ENCODE measurements at regions not wholly inside any gene's neighbourhood (a gene's known extent, or its start where the extent isn't known, plus 50 kb on each side); places are given as distances from the start of the nearest gene placed in this dataset.

DNA sequence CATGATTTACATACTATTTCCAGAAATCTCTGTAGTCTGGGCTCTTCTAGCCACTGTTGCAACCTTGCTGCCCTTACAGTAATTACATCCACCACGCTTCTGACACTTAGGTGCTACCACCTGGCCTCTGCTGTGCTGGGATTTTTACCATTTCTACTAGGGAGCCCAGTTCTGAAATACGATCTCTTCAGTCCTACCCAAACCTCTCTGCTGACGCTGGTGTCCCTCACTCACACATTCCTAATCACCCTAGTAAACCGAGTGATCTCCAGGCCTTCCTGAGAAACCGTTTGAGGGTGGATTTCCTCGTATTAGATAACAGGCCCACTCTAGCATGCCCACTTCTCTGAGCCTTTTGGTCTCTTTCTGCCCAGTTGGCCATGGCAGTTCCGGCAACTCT, 588.9 kb upstream of the CADM1 start:
- no peaks in the 10 kb centered on the region for H3K36me3 Mint-ChIP-seq (ENCODE audit: low read depth)
- no peak overlapping the region for H3K27ac Mint-ChIP-seq
- no peaks in the 10 kb centered on the region for H3K4me1 Mint-ChIP-seq (ENCODE audit: low read depth)
- no peak overlapping the region for H3K4me3 Mint-ChIP-seq
- H3K27me3 Mint-ChIP-seq (ENCODE audit: low read depth), result no peaks in the 10 kb centered on the region
- no peaks in the 10 kb centered on the region for H3K9me3 Mint-ChIP-seq

DNA sequence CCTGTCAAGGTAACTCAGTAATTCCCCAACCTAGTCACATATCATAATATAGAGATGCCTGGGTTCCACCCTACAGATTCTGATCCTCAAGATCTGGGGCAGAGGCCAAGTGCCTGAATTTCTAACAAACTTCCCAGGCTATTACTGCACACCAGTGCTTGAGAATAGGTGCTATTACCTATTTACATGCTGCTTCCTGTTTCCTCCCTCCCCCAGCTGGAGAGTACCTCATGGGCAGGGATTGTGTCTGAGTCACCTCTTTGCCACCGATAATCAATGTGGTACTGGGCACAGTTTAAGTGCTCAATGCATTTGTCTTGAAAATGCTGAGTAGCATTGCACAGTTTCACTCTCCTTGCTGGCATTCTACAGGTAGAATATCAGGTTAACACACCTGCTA, 582.2 kb upstream of the CADM1 start:
- no peak overlapping the region for H3K4me3 Mint-ChIP-seq
- H3K9me3 Mint-ChIP-seq, result no peaks in the 10 kb centered on the region
- no peaks in the 10 kb centered on the region for H3K36me3 Mint-ChIP-seq (ENCODE audit: low read depth)

DNA sequence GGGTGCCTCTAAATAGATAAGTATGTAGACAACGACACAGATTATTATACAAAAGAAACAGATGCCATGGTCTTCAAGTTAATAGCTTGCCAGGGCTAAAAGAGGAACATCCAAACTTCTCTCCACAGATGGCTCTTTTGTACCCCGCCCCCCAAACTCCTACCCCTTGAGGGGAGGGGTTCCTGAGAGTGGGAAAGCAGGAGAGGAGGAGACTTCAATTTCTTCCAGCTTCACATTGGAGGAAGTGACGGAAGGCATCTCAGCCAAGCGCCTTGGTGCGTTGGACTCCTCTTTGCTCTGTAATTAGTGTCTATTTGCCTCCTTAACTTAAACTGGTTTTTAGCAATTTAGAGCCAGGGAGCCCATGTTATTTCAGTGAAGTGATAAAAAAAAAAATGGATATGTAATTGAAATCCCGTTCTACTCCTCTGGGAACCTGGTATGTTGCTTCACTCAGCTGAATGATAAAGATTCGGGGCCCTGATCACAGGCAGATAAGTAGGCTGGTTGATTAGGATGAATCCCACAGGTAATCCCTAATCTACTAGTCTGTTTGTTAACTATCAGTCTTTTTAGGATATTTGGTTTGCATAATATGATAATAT, 580.9 kb upstream of the CADM1 start:
- Mint-ChIP-seq H3K4me1 (ENCODE audit: low read depth) (no peaks in the 10 kb centered on the region), H3K4me3 (no peak overlapping the region), H3K27me3 (ENCODE audit: low read depth) (no peaks in the 10 kb centered on the region), H3K36me3 (ENCODE audit: low read depth) (no peaks in the 10 kb centered on the region), H3K27ac (no peak overlapping the region), H3K9me3 (no peaks in the 10 kb centered on the region)

More for the DNA sequence above, 582.2 kb upstream of the CADM1 start:
- H3K27ac Mint-ChIP-seq, result no peak overlapping the region
- H3K4me1 Mint-ChIP-seq (ENCODE audit: low read depth), result no peaks in the 10 kb centered on the region
- H3K27me3 Mint-ChIP-seq (ENCODE audit: low read depth), result no peaks in the 10 kb centered on the region

DNA sequence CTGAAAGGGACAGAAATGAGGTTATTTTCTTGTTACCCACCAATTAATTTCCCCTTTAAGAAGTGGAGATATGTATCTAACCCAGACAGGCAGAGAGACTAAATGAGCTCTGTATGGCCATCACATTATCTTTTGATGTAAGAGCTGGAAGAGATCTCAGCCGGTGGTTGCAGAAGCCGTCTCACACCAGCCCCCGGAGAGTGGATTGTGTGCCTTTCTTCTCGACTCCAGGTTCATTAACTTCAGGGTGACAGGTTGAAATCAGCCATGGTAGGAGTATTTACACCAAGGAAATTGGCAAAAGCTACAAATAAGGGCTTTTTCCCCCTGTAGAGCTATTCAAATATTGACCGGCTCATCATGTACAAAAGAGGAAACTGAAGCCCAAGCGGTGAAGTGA, 580.3 kb upstream of the CADM1 start:
- no peaks in the 10 kb centered on the region for H3K4me1 Mint-ChIP-seq (ENCODE audit: low read depth)
- H3K9me3 Mint-ChIP-seq, result no peaks in the 10 kb centered on the region
- no peaks in the 10 kb centered on the region for H3K27me3 Mint-ChIP-seq (ENCODE audit: low read depth)
- H3K27ac Mint-ChIP-seq, result no peak overlapping the region
- no peak overlapping the region for H3K4me3 Mint-ChIP-seq
- H3K36me3 Mint-ChIP-seq (ENCODE audit: low read depth), result no peaks in the 10 kb centered on the region

DNA sequence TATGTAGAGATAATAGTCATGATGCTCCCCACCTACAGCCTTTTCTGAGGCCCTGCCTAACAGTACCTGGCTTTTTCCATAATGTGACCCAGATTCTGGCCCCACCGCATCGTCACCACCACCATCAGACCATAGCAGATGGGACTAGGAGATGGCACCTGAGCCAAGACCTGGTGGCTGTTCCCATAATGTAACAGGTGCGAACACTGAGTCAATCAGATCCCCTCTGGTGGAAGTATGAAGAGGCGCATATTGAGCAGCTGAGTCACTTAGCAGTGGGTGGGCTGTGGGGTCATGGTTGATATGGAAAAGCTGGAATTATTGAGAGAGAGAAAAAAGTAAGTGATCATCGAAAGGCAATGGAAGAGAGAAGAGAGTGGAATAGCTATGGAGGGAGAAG, 578.0 kb upstream of the CADM1 start:
- Mint-ChIP-seq H3K4me1 (ENCODE audit: low read depth) (no peaks in the 10 kb centered on the region), H3K27me3 (ENCODE audit: low read depth) (no peaks in the 10 kb centered on the region), H3K4me3 (no peak overlapping the region), H3K27ac (no peak overlapping the region), H3K9me3 (no peaks in the 10 kb centered on the region), H3K36me3 (ENCODE audit: low read depth) (no peaks in the 10 kb centered on the region)

DNA sequence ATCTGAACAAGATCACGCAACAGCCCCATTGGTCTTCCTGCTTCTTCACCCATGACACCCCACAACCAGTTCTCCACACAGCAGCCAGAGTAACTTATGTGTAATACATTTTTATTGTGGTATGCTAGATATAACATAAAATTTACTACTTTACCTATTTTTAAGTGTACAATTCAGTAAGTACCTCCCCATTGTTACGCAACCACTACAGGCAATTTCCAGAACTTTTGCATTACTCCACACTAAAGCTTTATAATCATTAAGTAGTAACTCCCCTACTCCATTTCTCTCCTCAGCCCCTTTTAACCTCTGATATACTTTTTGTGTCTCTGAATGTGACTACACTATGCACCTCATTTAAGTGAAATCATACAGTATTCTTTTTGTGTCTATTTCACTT, 575.4 kb upstream of the CADM1 start:
- Mint-ChIP-seq H3K36me3 (ENCODE audit: low read depth) (no peaks in the 10 kb centered on the region), H3K27me3 (ENCODE audit: low read depth) (no peaks in the 10 kb centered on the region), H3K27ac (no peak overlapping the region), H3K9me3 (peaks cover 4% of the 10 kb centered on the region), H3K4me3 (no peak overlapping the region), H3K4me1 (ENCODE audit: low read depth) (no peaks in the 10 kb centered on the region)

DNA sequence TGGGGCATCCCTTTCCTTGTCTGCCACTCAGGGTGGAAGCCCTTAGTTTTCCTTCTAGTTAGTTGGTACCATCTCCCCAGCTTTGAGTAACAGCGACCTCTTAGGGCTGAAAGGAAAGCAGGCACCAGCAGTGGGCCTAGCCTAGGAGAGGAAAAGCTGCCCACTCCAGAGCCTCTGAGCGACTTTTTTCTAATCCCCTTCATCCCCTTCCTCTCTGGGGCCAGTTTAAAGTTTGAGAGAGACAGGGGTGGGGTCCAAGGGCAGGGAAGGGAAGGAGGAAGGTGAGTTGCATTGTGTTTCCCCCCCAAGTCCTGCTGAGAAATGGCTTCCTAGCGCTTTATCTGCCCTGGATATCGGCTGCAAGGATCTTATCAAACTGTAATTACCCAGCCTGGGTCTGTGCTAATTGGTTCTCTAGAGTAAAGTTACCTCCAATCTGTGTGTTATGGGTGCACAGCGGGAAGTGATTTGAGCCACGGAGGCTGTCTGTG, 573.9 kb upstream of the CADM1 start:
- no peak overlapping the region for H3K27ac Mint-ChIP-seq
- H3K9me3 Mint-ChIP-seq, result peaks cover 4% of the 10 kb centered on the region
- H3K27me3 Mint-ChIP-seq (ENCODE audit: low read depth), result no peaks in the 10 kb centered on the region
- no peak overlapping the region for H3K4me3 Mint-ChIP-seq
- no peaks in the 10 kb centered on the region for H3K4me1 Mint-ChIP-seq (ENCODE audit: low read depth)
- H3K36me3 Mint-ChIP-seq (ENCODE audit: low read depth), result no peaks in the 10 kb centered on the region

DNA sequence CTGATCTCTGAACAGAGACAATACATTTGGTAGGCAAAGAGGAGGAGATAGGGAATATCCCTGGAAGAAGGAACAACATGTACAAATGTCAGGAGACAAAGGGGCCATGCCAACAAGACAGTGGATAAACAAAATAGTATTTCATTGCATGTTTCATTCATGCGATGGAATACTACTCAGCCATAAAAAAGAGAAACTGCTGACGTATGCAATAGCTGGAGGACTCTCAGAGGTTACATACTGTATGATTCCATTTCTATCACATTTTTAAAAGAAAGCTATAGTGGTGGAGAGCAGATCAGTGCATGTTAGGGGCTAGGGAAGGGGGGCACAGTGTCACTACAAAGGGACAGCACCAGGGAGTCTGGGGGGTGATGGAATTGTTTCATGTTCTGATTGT, 572.9 kb upstream of the CADM1 start:
- no peaks in the 10 kb centered on the region for H3K4me1 Mint-ChIP-seq (ENCODE audit: low read depth)
- no peaks in the 10 kb centered on the region for H3K36me3 Mint-ChIP-seq (ENCODE audit: low read depth)
- no peak overlapping the region for H3K27ac Mint-ChIP-seq
- peaks cover 4% of the 10 kb centered on the region for H3K9me3 Mint-ChIP-seq
- no peak overlapping the region for H3K4me3 Mint-ChIP-seq
- no peaks in the 10 kb centered on the region for H3K27me3 Mint-ChIP-seq (ENCODE audit: low read depth)

DNA sequence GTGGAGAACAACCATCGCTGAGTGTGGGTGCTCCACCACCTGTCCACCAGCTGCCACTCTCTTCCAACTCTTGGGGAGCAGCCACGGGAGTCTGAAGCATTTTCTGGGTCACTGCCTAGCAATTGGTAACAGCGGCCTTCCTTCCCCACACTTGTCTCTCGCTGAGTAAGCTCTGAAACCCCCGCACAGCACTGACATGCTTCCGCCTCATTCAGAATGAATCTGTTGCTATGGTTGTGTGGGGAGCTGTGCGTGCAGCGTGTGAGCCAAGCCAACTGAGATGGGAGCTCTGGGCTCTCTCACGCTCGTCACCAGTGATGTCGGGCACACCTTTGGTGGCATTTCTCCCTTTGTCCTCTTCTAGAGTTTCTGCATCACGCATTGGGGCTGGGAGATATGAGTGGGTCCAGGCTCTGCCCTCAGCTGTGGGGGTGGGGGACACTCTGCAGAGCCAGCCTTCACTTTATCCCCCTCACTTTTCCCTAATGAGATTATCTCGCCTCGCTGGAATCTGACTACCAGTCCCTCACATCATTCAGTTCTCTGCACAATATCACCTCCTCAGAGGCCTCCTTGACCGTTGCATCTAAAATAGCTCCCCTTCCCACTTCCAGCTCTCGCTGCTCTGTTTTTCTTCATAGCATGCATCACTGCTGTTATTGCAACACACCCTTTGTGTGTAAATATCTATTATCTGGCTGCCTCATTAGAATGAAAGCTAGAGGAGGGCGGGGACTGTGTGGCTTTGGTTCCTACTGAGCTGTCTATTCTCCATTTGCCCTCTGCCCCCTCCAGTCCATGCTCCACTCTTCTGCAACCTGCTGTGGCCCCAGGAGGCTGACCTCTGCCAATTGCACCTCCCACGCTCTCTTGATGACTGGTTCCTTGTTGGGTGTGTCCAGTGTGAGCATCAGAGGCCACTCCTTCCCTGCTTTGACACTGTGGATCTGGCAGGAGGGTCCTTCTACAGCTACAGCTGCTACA, 569.9 kb upstream of the CADM1 start:
- H3K9me3 Mint-ChIP-seq, result peaks cover 4% of the 10 kb centered on the region
- H3K4me3 Mint-ChIP-seq, result no peak overlapping the region
- H3K27ac Mint-ChIP-seq, result no peak overlapping the region
- peaks cover 3% of the 10 kb centered on the region for H3K27me3 Mint-ChIP-seq (ENCODE audit: low read depth)
- H3K4me1 Mint-ChIP-seq (ENCODE audit: low read depth), result no peaks in the 10 kb centered on the region
- H3K36me3 Mint-ChIP-seq (ENCODE audit: low read depth), result no peaks in the 10 kb centered on the region

DNA sequence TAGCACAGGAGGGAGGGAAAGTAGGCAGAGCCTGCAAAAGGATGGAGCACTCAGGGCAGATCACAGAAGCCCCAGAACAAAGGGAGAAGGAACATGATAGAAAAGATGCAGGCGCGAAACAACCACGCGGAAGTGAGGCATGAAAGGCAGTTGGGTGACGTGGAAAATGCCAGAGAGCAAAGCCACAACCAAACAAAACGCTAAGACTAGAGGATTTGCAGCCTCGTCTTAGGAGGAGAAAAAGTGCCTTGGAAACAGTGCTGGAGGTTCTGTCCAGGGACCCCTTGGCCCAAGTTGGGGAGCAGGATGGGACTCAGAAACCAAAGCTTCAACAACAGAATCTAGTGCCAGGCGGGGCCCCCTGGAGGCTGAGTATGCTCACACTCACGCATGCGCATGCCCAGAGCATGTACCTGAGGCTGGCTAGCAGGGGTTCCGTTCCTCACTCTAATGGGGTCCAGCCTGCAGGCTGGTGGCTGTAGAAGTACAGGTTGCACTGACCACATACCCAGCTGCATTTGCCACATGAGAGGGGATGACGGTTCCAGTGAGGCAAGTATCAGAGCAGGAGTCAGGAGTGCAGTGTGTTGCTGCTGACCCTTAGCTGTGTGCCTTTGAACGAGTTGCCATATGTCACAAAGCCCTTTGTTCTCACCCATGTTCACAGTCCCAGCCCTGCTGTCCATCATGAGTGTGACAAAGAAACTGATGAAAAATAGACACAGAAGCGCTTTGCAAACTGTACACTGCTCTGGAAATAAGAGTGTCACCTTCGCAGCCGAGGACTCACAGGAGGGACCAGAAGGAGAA, 568.6 kb upstream of the CADM1 start:
- H3K36me3 Mint-ChIP-seq (ENCODE audit: low read depth), result no peaks in the 10 kb centered on the region
- H3K4me3 Mint-ChIP-seq, result no peak overlapping the region
- H3K27me3 Mint-ChIP-seq (ENCODE audit: low read depth), result peaks cover 3% of the 10 kb centered on the region
- H3K9me3 Mint-ChIP-seq, result peaks cover 4% of the 10 kb centered on the region
- no peak overlapping the region for H3K27ac Mint-ChIP-seq
- H3K4me1 Mint-ChIP-seq (ENCODE audit: low read depth), result no peaks in the 10 kb centered on the region

DNA sequence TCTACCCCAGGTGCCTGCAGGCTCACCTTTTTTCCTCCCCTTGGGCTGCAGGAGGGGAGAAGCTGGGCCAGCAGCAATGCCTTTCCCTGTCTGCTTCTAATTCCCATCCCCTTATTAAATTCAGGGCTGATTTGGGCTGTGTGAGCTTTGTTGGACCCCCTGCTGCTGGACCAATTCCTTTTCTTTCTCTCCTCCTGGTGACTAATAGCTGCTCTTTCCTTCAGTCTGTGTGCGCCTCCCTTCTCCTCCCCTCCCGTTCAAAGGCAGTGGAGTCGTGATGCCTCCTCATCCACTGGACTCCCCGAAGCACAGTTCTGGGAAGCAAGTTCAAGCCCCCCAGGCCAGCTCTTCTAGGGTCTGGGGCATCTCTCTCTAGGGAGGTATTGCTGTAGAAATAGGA, 567.9 kb upstream of the CADM1 start:
- H3K27me3 Mint-ChIP-seq (ENCODE audit: low read depth), result peaks cover 3% of the 10 kb centered on the region
- H3K4me3 Mint-ChIP-seq, result no peak overlapping the region
- H3K27ac Mint-ChIP-seq, result no peak overlapping the region
- peaks cover 4% of the 10 kb centered on the region for H3K9me3 Mint-ChIP-seq
- H3K4me1 Mint-ChIP-seq (ENCODE audit: low read depth), result no peaks in the 10 kb centered on the region
- H3K36me3 Mint-ChIP-seq (ENCODE audit: low read depth), result no peaks in the 10 kb centered on the region

DNA sequence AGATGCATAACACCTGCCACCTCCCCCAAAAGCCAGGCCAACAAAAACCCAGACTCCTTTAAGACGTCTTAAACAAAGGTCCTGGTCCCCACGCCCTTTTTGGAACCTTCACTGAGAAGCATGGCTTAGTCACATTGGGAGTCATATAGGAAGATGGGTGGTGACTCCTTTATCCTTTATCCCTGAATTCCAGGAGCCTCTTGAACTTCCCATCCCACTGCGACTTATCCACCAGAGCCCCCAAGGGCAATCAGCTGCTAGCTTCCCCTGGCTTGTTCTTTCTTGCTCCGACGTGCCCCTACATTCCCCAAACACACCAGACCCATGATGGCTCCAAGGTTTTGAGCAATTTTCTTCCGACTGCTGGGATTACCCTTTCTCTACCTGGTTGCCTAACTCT, 567.0 kb upstream of the CADM1 start:
- Mint-ChIP-seq H3K4me3 (no peak overlapping the region), H3K27ac (no peak overlapping the region), H3K27me3 (ENCODE audit: low read depth) (peaks cover 3% of the 10 kb centered on the region), H3K4me1 (ENCODE audit: low read depth) (no peaks in the 10 kb centered on the region), H3K9me3 (no peaks in the 10 kb centered on the region), H3K36me3 (ENCODE audit: low read depth) (no peaks in the 10 kb centered on the region)

DNA sequence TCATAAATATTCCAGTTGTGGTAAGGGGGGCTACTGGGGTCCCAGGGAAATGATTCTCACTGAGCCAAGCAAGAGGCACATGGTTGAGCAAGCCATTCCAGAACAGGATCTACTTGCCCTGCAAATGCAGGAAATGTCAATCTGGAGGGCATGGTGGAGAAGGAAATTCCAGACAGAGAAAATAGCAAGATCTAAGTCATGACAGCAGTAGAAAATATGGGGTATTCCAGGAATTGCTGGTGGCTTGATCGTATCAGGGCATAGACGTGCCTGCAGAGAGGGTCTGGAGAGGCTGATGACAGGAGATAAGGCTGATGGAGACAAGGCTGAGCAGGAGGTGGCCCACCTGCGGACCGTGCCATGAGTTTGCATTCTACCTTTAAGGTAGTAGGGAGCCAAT, 566.3 kb upstream of the CADM1 start:
- no peaks in the 10 kb centered on the region for H3K9me3 Mint-ChIP-seq
- no peak overlapping the region for H3K27ac Mint-ChIP-seq
- H3K27me3 Mint-ChIP-seq (ENCODE audit: low read depth), result peaks cover 3% of the 10 kb centered on the region
- no peaks in the 10 kb centered on the region for H3K36me3 Mint-ChIP-seq (ENCODE audit: low read depth)
- H3K4me3 Mint-ChIP-seq, result no peak overlapping the region
- no peaks in the 10 kb centered on the region for H3K4me1 Mint-ChIP-seq (ENCODE audit: low read depth)

DNA sequence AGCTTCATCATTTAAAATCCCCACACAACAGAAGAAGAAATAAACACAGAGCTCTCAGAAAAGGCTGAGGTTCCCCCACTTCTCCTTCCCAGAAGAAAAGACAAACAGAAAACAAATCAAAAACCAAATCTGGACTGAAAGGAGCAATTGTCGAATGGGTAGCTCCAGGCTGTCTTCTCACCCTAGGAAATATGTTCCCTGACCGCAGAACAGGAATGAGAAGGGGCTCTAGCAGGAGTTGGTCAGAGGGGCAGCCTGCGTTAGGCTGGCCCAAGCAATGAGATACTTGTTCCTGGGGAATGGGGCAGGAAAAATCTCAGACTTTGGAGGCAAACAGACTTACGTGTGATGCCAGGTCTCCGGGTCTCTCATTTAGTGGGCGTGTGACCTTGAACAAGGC, 562.6 kb upstream of the CADM1 start:
- Mint-ChIP-seq H3K36me3 (ENCODE audit: low read depth) (no peaks in the 10 kb centered on the region), H3K27ac (no peak overlapping the region), H3K4me1 (ENCODE audit: low read depth) (no peaks in the 10 kb centered on the region), H3K9me3 (no peaks in the 10 kb centered on the region), H3K4me3 (no peak overlapping the region), H3K27me3 (ENCODE audit: low read depth) (peaks cover 3% of the 10 kb centered on the region)
